ENCODE measurements at regions not wholly inside any gene's neighbourhood (a gene's known extent, or its start where the extent isn't known, plus 50 kb on each side); places are given as distances from the start of the nearest gene placed in this dataset.

DNA sequence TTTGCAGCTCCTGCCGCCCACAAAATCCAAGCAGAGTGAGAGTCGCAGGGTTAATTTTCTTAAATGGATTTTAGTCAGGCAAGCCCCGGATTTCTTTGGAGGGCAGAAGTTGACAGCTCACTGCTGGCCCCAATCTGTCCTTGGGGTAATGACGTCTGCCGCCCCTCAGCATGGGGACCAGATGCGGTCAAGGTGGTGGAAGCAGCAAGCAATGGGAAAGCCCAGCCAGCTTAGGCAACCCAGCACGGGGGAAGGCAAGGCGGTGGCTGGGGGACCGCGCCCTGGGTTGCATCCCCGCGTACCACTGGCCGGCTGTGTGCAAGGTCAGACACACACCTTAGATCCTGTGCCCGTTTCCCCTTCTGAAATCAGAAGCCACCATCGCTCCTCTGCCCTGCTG is 321.7 kb downstream of the C16orf95 start:
- ATAC-seq (ENCODE audit: low read depth) (no peak), DNase-seq (no peak)
- POLR2A ChIA-PET: no interaction called here
- no peaks in the 10 kb centered on the region for H3K9me3 Mint-ChIP-seq
- intact Hi-C loops (cut with micrococcal nuclease): no loop called here
- H3K4me1 Mint-ChIP-seq: no peaks in the 10 kb centered on the region
- TF ChIP-seq, protein P1, sequence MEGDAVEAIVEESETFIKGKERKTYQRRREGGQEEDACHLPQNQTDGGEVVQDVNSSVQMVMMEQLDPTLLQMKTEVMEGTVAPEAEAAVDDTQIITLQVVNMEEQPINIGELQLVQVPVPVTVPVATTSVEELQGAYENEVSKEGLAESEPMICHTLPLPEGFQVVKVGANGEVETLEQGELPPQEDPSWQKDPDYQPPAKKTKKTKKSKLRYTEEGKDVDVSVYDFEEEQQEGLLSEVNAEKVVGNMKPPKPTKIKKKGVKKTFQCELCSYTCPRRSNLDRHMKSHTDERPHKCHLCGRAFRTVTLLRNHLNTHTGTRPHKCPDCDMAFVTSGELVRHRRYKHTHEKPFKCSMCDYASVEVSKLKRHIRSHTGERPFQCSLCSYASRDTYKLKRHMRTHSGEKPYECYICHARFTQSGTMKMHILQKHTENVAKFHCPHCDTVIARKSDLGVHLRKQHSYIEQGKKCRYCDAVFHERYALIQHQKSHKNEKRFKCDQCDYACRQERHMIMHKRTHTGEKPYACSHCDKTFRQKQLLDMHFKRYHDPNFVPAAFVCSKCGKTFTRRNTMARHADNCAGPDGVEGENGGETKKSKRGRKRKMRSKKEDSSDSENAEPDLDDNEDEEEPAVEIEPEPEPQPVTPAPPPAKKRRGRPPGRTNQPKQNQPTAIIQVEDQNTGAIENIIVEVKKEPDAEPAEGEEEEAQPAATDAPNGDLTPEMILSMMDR (IDR thresholded peaks at IDR 0.05): no peak
- H3K27ac Mint-ChIP-seq: no peak overlapping the region
- no peak overlapping the region for H3K4me3 Mint-ChIP-seq
- CTCF ChIA-PET: no interaction called here
- no peaks in the 10 kb centered on the region for H3K36me3 Mint-ChIP-seq (ENCODE audit: low read depth)
- peaks cover 9% of the 10 kb centered on the region for H3K27me3 Mint-ChIP-seq

DNA sequence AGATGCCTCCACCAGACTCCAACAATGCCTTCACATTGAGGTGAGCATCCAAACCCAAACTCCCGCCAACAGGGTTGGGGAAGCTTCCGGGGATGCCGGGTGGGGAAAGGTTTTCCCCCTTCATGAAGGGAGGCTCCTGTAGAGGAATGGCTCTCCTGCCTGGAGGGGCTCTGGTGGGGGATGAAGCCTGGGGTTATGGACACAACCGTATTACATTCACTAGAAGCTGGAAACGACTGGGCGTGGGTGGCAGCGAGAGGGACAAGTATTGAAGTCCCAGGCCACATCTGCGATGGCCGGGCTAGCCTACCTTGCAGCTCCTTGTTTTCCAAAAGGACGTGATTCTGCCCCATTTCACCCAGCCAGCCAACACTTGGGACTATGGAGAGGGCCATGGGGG is 321.1 kb downstream of the C16orf95 start:
- POLR2A ChIA-PET: no interaction called here
- Mint-ChIP-seq H3K27ac (no peak overlapping the region), H3K4me3 (no peak overlapping the region), H3K27me3 (peaks cover 9% of the 10 kb centered on the region), H3K36me3 (ENCODE audit: low read depth) (no peaks in the 10 kb centered on the region), H3K9me3 (no peaks in the 10 kb centered on the region), H3K4me1 (no peaks in the 10 kb centered on the region)
- CTCF ChIA-PET: no interaction called here
- intact Hi-C loops (cut with micrococcal nuclease): no loop called here
- no peak for ATAC-seq (ENCODE audit: low read depth)
- DNase-seq: no peak
- TF ChIP-seq, protein P1 (IDR thresholded peaks at IDR 0.05): no peak

DNA sequence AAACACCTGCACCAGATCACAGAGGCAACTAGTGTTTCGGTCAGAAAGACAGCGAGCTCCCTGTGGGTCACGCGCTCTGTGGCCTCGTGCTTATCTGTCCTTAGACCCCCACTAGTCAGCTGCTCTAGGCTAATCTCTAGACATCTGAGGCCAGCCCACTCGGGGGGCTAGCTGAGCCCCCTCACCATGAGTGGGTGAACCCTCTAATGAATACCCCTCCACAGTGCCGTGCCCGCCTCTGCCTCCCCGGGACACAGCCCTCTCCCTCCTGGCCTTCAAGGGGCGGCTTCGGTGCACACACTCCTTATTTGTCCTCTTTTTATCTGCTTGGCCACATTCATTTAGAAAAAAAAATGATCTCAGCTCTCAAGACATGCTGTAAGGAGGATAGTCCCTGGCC is 320.1 kb downstream of the C16orf95 start:
- Mint-ChIP-seq H3K27me3 (peaks cover 7% of the 10 kb centered on the region), H3K9me3 (no peaks in the 10 kb centered on the region), H3K4me1 (no peaks in the 10 kb centered on the region), H3K27ac (no peak overlapping the region), H3K36me3 (ENCODE audit: low read depth) (no peaks in the 10 kb centered on the region), H3K4me3 (no peak overlapping the region)
- ATAC-seq (ENCODE audit: low read depth) (no peak), DNase-seq (no peak)
- intact Hi-C loops (cut with micrococcal nuclease): no loop called here
- TF ChIP-seq, protein P1 (IDR thresholded peaks at IDR 0.05): no peak
- ChIA-PET CTCF (no interaction called here), POLR2A (no interaction called here)

DNA sequence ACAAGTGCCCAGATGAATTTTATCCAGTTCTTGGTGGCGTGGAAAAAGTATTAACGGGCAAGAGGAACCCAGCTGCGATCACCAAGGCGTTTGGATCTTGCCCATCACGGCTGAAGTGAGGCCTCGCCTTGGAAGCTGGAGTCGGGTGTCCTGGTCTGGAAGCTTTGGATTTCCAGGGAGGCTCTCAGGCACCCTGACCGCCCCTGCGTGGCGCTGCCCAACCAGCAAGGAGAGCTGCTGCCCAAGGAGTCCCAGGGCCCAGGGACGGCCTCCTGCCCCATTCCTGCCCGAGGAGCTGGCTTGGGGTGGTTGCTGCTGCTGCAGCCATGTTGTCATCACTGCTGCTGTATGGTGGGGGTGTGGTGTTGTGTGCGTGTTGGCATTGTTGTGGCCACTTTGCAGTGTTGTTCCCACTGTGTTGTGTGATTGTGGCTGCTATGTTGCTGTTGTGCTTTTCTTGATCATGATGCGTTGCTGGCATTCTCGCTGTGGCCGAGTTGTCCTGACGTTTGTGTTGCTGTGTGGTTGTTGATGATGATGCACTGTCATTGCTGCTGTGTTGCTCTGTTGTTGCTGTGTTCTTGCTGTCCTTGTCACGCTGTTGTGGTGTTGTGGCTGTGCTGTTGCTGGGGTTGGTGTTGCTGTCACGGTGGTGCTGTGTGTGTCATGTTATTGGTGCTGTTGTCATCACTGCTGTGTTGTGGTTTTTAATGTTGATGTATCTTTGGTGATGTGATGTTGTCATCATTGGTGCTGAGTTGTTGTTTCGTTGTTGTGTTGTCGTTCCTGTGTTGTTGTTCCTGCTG is 318.8 kb downstream of the C16orf95 start:
- H3K9me3 Mint-ChIP-seq: no peaks in the 10 kb centered on the region
- H3K4me1 Mint-ChIP-seq: no peaks in the 10 kb centered on the region

DNA sequence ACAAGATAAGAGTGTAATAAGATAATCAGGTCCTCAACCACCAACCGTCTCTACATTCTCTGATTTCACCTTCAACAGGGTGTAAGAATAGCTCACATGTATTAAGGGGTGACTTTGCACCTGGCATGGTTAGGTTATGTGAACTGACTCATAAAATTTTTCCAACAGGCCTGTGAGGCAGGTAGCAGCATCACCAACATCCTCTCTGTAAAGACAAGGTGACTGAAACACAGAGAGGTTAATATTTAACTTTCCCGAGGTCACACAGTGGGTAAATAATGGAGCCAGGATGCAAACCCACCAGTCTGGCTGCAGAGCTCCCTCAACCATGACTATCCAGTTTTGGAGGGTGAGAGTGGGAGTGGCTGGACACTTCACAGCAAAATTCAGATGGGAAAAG is 317.2 kb downstream of the C16orf95 start:
- intact Hi-C loops (cut with micrococcal nuclease): no loop called here
- Mint-ChIP-seq H3K36me3 (ENCODE audit: low read depth) (no peaks in the 10 kb centered on the region), H3K9me3 (peaks cover 2% of the 10 kb centered on the region), H3K4me3 (no peak overlapping the region), H3K4me1 (no peaks in the 10 kb centered on the region), H3K27me3 (no peaks in the 10 kb centered on the region), H3K27ac (no peak overlapping the region)
- ChIA-PET POLR2A (no interaction called here), CTCF (no interaction called here)
- ATAC-seq (ENCODE audit: low read depth): no peak
- TF ChIP-seq, protein P1 (IDR thresholded peaks at IDR 0.05): no peak
- no peak for DNase-seq

More for the DNA sequence above, 318.8 kb downstream of the C16orf95 start:
- ChIA-PET POLR2A (no interaction called here), CTCF (no interaction called here)
- Mint-ChIP-seq H3K27ac (no peak overlapping the region), H3K27me3 (peaks cover 5% of the 10 kb centered on the region), H3K4me3 (no peak overlapping the region), H3K36me3 (ENCODE audit: low read depth) (no peaks in the 10 kb centered on the region)
- TF ChIP-seq, protein P1 (IDR thresholded peaks at IDR 0.05): no peak
- no peak for ATAC-seq (ENCODE audit: low read depth)
- intact Hi-C loops (cut with micrococcal nuclease): no loop called here
- no peak for DNase-seq

All from activated B cell treated with CpG ODN at 0.5 μM for 24 hours (primary cell).